Osteoblast (primary cell): ENCODE measurements at regions not wholly inside any gene's neighbourhood (a gene's known extent, or its start where the extent isn't known, plus 50 kb on each side); places are given as distances from the start of the nearest gene placed in this dataset.

ENCODE experiments used
- DNase-seq: peaks from one replicate; pipeline ENCODE4 v3.0.0; 2011; ENCODE audit warnings: low spot score, mixed read lengths; ENCODE audit not compliant: insufficient read length; ENCODE audit errors: missing footprints
- H2AFZ ChIP-seq: 2 replicates; pipeline ENCODE4 v1.6.0; 2011; ENCODE audit warnings: mild to moderate bottlenecking, low read length
- H3K27ac ChIP-seq: 2 replicates; pipeline ENCODE4 v1.5.1; 2011; ENCODE audit warnings: mild to moderate bottlenecking, low read depth, low read length, moderate library complexity
- H3K27me3 ChIP-seq: 2 replicates; pipeline ENCODE4 v1.6.0; 2012; ENCODE audit warnings: mild to moderate bottlenecking, control low read depth, inconsistent platforms, low read length, moderate library complexity; ENCODE audit not compliant: insufficient read depth
- H3K36me3 ChIP-seq: 2 replicates; pipeline ENCODE4 v1.5.1; 2011; ENCODE audit warnings: mild to moderate bottlenecking, low read length, control low read depth, moderate library complexity; ENCODE audit not compliant: insufficient read depth
- H3K4me1 ChIP-seq: 2 replicates; pipeline ENCODE4 v1.5.1; 2011; ENCODE audit warnings: mild to moderate bottlenecking, low read length, control low read depth, moderate library complexity; ENCODE audit not compliant: insufficient read depth
- H3K4me2 ChIP-seq: 2 replicates; pipeline ENCODE4 v1.6.0; 2011; ENCODE audit warnings: mild to moderate bottlenecking, low read length; ENCODE audit not compliant: insufficient read depth
- H3K4me3 ChIP-seq: fragments of 200-600 bp; sonication (generic); 3 replicates; pipeline ENCODE4 v1.5.1; 2012; ENCODE audit warnings: mild to moderate bottlenecking, low read length, inconsistent platforms; ENCODE audit not compliant: insufficient read depth
- H3K79me2 ChIP-seq: 2 replicates; pipeline ENCODE4 v1.6.0; 2012; ENCODE audit warnings: mild to moderate bottlenecking, low read length, control low read depth, inconsistent platforms; ENCODE audit not compliant: insufficient read depth
- H3K9me3 ChIP-seq: 2 replicates; pipeline ENCODE4 v1.5.1; 2011; ENCODE audit warnings: low read depth, low read length, control low read depth
- H4K20me1 ChIP-seq: 2 replicates; pipeline ENCODE4 v1.6.0; 2012; ENCODE audit warnings: mild to moderate bottlenecking, low read length, control low read depth; ENCODE audit not compliant: insufficient read depth
- CTCF ChIP-seq: IDR thresholded peaks from 2 replicates; pipeline ENCODE4 v1.5.1; 2011; ENCODE audit warnings: mild to moderate bottlenecking, low read depth, low read length, moderate library complexity; ENCODE audit errors: extremely low read depth

- Histone ChIP-seq H3K4me1 (peaks cover 5% of the 10 kb centered on the region), H3K4me2 (no peak overlapping the region), H3K27ac (no peak overlapping the region), H3K79me2 (no peaks in the 10 kb centered on the region), H3K9me3 (no peaks in the 10 kb centered on the region), H4K20me1 (no peaks in the 10 kb centered on the region), H2AFZ (no peak overlapping the region), H3K36me3 (no peaks in the 10 kb centered on the region), H3K4me3 (no peak overlapping the region), H3K27me3 (no peaks in the 10 kb centered on the region)
- no peak for TF ChIP-seq CTCF
- no peak for DNase-seq
These were observed 135.3 kb upstream of the PRMT6 start for GRCh38 chr1:106921186-106921585.

- Histone ChIP-seq H3K27me3 (no peaks in the 10 kb centered on the region), H3K36me3 (no peaks in the 10 kb centered on the region), H3K79me2 (no peaks in the 10 kb centered on the region), H3K4me3 (peak overlapping the region; percentile 37), H3K9me3 (no peaks in the 10 kb centered on the region), H3K4me1 (peaks cover 5% of the 10 kb centered on the region), H3K4me2 (peak overlapping the region; percentile 58), H2AFZ (no peak overlapping the region), H4K20me1 (no peaks in the 10 kb centered on the region), H3K27ac (no peak overlapping the region)
- DNase-seq: no peak
- no peak for TF ChIP-seq CTCF
These were observed 132.1 kb upstream of the PRMT6 start for GRCh38 chr1:106924360-106924759.

GRCh38 chr1:106925750-106926149 lies 130.7 kb upstream of the PRMT6 start:
- Histone ChIP-seq H3K4me3 (no peak overlapping the region), H3K4me2 (no peak overlapping the region), H3K79me2 (no peaks in the 10 kb centered on the region), H3K36me3 (no peaks in the 10 kb centered on the region), H3K9me3 (no peaks in the 10 kb centered on the region), H3K27me3 (no peaks in the 10 kb centered on the region), H3K27ac (no peak overlapping the region), H4K20me1 (no peaks in the 10 kb centered on the region), H3K4me1 (peaks cover 5% of the 10 kb centered on the region), H2AFZ (no peak overlapping the region)
- no peak for TF ChIP-seq CTCF
- DNase-seq: no peak

- Histone ChIP-seq H4K20me1 (no peaks in the 10 kb centered on the region), H2AFZ (no peak overlapping the region), H3K4me3 (no peak overlapping the region), H3K9me3 (no peaks in the 10 kb centered on the region), H3K36me3 (no peaks in the 10 kb centered on the region), H3K27me3 (no peaks in the 10 kb centered on the region), H3K4me2 (no peak overlapping the region), H3K79me2 (no peaks in the 10 kb centered on the region), H3K4me1 (peaks cover 5% of the 10 kb centered on the region), H3K27ac (no peak overlapping the region)
- no peak for DNase-seq
- TF ChIP-seq CTCF: no peak
These were observed 129.5 kb upstream of the PRMT6 start for GRCh38 chr1:106926803-106927582.
